HK-2 (cell line): ENCODE measurements at regions not wholly inside any gene's neighbourhood (a gene's known extent, or its start where the extent isn't known, plus 50 kb on each side); places are given as distances from the start of the nearest gene placed in this dataset.
"Not testable (repeated sequence)": the region's sequence is repeated elsewhere in the genome, so short reads cannot be mapped to it uniquely, and the experiment has no call there.

Source experiments
- DNase-seq: peaks from one replicate; pipeline ENCODE4 v3.0.0-alpha.2; 2018; ENCODE audit not compliant: unreplicated experiment

- no peak for DNase-seq
Observed at GRCh38 chr1:230556453-230556852, 85.8 kb upstream of the COG2 start.

- DNase-seq = no peak
Observed at GRCh38 chr1:230555814-230556213, 86.5 kb upstream of the COG2 start.

GRCh38 chr1:230552880-230553279 lies 89.4 kb upstream of the COG2 start:
- DNase-seq = no peak

GRCh38 chr1:230550945-230551344 lies 91.3 kb upstream of the COG2 start:
- not testable (repeated sequence) for DNase-seq

DNA sequence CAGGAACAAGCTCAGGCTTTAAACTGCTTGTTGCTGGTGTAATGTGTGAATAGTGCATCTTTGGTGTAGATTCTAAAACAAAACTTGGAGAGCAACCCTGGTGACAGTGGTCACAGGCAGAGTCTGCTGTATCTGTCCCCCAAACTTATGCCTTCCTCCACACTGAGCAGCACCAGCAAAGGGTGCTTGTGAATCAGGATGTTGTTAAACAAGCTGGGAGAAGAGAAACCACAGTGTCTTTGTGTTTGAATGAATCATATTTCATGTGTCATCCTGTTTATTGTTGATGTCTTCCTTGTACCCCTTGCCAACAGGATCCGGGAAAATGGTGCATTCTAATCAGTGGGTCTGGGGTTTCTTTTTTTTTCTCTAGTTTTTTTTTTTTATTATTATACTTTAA lies 91.9 kb upstream of the COG2 start:
- no peak for DNase-seq

DNA sequence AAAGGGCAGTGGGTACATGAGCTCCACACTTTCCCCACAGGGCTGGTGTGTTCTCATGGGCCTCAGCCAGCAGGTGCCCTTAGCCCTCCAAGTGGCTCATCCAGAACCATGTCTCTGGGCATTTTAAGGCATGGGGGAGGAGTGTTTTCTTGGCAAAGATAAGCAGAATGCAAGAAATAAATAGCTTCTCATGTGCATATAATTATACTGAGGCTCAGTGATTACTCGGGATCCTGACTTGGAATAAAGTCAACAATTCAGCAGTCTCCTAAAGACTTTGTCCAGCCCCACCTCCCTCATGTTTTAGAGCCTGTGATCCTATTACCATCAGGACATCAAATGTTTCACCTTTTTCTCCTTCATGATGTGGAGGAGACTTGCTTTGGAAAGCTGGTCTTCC lies 92.7 kb upstream of the COG2 start:
- no peak for DNase-seq

DNA sequence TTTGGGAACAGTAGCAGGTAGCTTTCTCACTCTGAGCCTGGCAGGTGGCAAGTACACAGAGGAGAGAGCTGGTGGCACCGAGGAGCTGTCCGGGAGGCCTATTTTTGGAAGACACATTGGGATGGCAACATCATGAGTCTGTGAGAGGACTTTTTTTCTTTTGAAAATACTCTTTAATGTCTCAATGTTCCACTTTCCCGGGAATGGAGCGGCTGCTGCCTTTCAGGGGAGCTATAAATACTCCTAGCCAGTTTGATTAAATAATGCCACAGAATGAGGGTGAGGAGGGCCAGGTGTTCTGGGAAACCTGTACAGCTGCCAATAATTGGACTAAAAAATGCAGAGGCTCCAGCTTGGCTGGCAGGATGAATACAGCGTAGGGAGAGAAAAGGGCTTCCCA lies 93.3 kb upstream of the COG2 start:
- DNase-seq = no peak

DNA sequence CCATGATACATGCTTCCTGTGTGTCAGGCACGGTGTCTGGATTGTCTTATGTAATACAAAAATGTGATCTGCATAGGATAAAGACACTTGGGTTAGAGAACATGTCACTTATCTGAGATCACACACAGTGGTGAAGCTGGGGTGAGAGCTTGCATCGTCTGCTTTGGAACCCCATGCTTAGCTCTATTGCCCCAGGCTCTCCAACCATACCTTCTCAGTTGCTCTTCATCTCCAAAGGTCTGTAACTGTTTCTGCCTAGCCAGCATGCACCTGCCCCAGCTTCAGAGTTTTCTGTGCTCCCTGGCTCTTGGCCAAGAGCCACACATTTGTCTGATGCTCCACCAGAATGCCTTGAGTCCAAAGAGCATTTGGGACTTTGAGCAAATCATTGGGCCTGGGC lies 93.9 kb upstream of the COG2 start:
- DNase-seq = no peak

- DNase-seq = no peak
Observed at GRCh38 chr1:230545181-230545580, 97.1 kb upstream of the COG2 start.

DNA sequence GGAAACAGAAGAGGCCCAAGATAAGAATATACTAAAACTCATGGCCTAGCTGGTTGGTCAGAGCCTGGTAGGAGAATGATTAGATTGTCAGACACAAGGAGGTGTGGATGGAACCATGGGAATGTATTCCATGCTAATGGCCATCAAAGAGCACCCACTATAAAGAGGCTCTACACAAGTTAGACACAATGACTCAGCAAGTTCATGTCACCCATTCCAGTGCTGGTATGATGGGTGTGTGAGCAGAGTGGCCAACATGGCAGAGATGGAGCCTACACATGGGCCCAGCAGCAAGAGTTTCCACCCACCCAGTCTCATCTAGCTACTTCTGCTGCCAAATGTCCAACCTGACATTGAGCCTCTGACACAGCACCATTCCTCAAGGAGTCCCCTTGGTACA lies 97.5 kb upstream of the COG2 start:
- no peak for DNase-seq

- DNase-seq = no peak
Observed at GRCh38 chr1:230543085-230543484, 99.2 kb upstream of the COG2 start.

GRCh38 chr1:230542681-230543080 lies 99.6 kb upstream of the COG2 start:
- DNase-seq = no peak

DNA sequence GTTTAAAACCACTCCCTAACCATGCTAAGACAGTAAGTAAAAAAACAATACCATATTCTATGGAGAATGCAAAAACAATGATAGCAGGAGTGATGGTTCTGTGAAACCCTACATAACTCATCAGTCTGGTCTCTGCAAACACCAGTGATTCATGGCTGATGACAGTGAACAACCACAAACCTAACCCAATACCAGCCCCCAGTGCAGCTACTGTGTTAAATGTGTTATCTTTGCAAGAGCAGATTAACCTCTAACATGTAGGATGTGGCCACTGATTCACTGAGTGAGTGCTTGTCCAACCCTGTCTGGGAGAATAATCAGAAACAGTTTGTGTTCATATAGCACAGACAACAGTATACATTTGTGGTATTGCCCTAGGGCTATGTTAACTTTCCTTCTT lies 100.2 kb upstream of the COG2 start:
- peak; percentile 72 for DNase-seq

DNA sequence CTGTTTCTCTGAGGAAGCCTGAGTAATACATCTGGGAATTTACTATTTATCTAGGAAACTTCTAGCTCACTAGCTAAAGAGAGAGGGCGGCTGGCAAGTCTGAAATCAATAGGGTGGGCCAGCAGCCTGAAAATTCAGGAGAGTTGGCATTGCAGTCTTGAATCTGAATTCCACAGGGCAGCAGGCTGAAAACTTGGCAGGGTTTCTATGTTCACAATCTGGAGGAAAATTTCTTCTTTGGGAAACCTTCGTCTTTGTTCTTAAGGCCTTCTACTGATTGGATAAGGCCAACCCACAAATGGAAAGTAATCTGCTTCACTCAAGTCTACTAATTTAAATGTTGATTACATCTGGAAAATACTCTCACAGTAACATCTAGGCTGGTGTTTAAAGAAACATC lies 101.0 kb upstream of the COG2 start:
- no peak for DNase-seq

DNA sequence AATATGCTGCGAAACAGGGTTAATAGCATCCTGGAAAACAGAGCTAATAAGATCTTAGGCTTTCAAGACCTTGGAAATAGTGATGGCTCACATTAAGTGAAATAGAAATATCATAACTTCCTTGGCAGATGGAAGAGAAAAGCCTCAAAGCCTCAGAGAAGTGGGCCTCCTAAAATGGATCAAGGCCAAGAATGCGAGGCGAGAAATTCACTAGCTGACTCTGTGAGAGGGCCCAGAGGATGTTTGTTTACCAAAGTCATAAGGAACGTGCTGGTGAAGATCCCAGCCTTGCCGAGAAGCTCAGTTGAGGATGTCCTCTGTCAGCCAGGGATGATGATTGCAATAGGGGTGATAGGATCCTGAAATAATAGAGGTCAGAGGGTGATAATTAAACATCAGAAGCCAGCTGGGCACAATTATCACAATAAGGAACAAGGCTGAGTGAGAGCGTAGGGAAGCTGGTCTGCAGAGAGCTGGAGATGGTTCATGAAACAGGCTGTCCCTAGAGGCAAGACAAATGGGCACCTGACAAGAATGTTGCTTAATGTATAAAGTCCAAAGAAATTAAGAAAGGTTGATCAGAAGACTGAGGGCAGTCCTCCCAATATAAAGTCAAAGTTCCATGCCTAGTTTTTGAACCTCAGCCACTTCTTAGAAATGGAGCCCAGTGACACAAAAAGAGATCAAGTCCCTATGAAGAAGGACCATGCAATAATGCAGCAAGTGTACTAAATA lies 101.7 kb upstream of the COG2 start:
- DNase-seq = no peak

DNA sequence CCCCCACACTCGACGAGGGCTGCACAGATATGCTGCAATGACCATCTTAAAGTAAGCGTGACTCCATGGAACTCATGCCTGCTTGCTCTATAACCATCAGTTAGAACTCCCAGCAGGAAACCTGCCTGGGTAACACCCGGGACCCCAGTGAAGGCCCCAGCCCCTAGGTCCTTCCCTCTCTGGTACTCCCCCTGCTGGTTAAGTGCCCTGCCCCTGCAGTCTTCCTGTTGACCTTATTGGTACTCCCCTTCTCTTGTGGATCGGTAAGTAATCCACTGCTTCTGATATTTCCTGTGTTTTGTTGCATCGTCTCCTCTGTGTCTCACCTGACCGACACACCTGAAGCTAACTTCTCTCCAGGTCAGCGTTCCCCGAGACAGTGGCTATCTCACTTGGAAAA lies 104.8 kb upstream of the COG2 start:
- no peak for DNase-seq

DNA sequence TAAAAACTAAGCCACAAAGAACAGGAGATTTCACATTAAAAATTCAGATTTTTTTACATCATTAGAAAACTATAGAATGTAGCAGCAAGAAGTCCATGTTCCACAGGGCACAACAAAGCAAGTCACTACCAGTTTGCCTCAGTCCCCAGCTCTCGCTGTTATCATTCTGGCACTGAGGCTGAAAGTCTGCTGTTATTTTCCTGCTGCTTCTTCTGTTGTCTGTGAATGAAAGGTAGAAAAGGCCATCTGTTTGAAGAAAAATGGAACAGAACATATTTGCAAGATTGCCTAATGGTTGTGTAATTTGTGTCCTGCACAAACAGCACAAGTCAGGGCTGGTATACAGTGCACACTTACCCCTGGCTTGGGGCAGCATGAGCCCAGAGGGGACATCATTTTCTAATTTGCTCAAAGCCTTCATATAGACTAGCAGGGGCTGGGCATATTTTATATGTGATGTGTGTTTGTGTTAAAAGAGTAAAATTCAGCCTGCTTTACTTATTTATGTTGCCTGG lies 105.6 kb upstream of the COG2 start:
- no peak for DNase-seq

DNA sequence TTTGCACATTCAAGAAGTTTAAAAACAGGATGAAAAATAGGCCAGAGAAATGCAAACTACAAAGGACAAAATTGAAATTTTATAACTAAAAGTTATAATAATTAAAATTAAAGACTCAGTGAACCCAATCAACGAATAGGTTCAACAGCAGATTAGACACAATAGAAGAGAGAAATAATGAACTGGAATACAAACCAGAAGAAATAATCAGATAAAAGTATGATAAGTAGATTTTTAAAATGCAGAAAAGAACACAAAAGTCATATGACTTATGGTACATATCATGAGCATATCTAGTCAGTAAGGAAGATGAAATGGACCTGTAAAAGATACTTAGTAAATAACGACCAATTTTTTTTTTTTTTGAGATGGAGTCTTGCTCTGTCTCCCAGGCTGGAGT lies 108.1 kb upstream of the COG2 start:
- DNase-seq = no peak

DNA sequence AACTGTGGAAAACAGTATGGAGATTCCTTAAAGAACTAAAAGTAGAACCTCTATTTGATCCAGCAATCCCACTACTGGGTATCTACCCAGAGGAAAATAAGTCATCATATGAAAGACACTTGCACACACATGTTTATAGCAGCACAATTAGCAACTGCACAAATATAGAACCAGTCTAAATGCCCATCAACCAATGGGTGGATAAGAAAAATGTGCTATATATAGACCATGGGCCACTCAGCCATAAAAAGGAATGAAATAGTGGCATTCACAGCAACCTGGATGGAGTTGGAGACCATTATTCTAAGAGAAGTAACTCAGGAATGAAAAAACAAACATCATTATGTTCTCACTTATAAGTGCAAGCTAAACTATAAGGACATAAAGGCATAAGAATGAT lies 105.0 kb upstream of the PGBD5 start:
- no peak for DNase-seq

DNA sequence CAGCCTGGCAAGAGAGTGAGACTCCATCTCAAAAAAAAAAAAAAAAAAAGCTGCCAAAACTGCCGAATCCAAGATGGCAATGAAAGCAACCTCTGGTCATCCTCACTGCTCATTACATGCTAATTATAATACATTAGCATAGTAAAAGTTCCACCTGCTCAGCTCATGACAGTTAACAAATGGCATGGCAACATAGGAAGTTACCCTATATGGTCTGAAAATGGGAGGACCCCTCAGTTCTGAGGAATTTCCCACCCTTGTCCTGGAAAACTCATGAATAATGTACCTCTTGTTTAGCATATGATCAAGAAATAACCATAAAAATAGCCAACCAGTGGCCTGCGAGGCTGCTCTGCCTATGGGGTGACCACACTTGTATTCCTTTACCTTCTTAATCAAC lies 93.1 kb upstream of the PGBD5 start:
- no peak for DNase-seq

DNA sequence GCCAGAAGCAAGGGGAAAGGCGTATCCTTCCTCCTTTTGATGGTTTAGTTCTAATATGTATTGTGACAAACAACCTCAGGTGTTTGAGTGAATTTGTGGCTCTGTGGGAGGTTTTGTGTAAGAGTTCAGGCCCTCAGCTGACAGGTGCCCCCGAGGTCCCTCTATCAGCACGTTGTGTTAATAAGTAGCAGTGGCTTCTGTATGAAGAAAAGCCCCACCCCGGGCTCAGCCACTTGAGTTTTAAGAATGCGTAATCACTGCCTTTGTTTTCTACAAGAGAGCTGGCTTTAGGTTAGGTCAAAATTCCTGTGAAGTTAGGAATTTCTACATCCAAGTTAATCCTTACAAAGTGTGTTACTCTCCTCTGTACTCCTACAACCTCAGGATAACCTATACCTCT lies 92.4 kb upstream of the PGBD5 start:
- DNase-seq = no peak

DNA sequence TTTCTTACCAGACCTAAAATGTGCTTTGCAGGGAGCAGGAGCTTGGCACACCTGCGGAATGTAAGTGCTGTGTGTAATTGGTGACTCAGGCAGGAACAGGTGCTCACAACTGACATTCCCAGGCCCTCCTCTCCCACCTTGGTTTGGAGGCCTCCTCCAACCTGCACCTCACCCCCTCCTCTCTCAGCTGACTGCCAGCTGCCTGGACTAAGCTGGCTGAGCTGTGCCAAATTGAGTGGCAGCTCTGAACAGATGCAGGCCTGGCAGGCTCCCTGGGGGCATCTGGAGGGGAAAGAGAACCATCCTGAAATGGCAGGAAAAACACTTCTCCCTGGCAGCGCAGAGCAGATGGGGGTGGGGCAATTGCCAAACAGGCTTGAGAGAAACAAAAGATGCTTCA lies 91.7 kb upstream of the PGBD5 start:
- DNase-seq = no peak

DNA sequence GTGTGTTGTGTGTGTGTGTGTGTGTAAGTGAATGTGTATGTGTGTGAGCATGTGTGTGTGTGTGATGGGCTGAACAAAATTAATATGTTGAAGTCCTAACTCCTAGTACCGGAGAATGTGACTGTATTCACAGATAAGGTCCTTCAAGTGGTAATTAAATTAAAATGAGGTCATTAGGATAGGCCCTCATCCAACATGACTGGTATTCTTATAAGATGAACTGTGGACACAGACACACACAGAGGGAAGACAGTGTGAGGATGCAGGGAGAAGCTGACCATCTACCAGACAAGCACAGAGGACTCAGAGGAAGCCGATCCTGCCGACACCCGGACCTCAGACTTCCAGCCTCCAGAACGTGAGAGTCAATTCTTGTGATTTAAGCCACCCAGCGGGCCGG lies 91.2 kb upstream of the PGBD5 start:
- no peak for DNase-seq

GRCh38 chr1:230516889-230517288 lies 90.8 kb upstream of the PGBD5 start:
- no peak for DNase-seq
